ENCODE measurements at regions not wholly inside any gene's neighbourhood (a gene's known extent, or its start where the extent isn't known, plus 50 kb on each side); places are given as distances from the start of the nearest gene placed in this dataset.

DNA sequence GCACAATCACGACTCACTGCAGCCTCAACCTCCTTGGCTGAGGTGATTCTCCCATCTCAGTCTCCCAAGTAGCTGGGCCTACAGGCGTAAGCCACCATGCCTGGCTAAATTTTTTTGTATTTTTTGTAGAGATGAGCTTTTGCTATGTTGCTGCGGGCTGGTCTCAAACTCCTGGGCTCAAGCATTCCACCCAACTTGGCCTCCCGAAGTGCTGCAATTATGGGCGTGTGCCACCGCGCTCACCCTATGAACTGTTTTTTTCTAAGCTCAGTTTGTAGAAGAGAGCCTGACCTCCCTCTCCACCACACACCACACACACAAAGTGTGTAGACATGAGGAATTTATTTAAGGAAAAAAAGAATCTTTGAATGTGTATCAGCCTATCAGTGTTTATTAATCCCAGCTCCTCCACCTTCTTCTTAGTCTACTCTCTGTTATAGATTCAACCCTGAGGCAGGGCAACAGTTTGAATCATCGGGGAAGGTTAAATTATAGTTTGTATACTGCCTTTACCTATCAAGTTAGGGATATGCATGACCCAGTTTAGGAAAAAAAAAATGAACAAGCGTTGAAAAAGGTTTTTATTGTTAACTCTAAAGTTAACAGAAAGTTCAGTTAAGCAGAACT is 74.1 kb downstream of the PLEKHG1 start:
- no peak for DNase-seq
- Mint-ChIP-seq H3K27ac (peak overlapping the region; percentile 14), H3K9me3 (no peaks in the 10 kb centered on the region), H3K4me3 (no peak overlapping the region), H3K27me3 (no peaks in the 10 kb centered on the region), H3K4me1 (peaks cover 53% of the 10 kb centered on the region), H3K36me3 (ENCODE audit: low read depth) (peaks cover 58% of the 10 kb centered on the region)
- intact Hi-C loops (cut with micrococcal nuclease), result no loop called here
- ChIA-PET POLR2A (interaction anchor here (0.6 to 1.3 kb wide), 4 partner anchors 41 to 71 kb away, joined by 3 to 10 read pairs (median 3); no protein-coding TSS in a partner anchor), CTCF (no interaction called here)
- ATAC-seq (ENCODE audit: low read depth), result no peak
- TF ChIP-seq CTCF (IDR thresholded peaks at IDR 0.05), result no peak

- Mint-ChIP-seq H3K4me1 (peaks cover 69% of the 10 kb centered on the region), H3K27ac (no peak overlapping the region), H3K9me3 (no peaks in the 10 kb centered on the region), H3K4me3 (no peak overlapping the region), H3K27me3 (no peaks in the 10 kb centered on the region), H3K36me3 (ENCODE audit: low read depth) (peaks cover 54% of the 10 kb centered on the region)
- no peak for TF ChIP-seq CTCF (IDR thresholded peaks at IDR 0.05)
- ATAC-seq (ENCODE audit: low read depth) (no peak), DNase-seq (no peak)
- ChIA-PET CTCF (no interaction called here), POLR2A (no interaction called here)
- intact Hi-C loops (cut with micrococcal nuclease), result no loop called here
These were observed 76.7 kb downstream of the PLEKHG1 start for GRCh38 chr6:150676344-150676743.

- TF ChIP-seq CTCF (IDR thresholded peaks at IDR 0.05), result no peak
- peaks cover 54% of the 10 kb centered on the region for H3K36me3 Mint-ChIP-seq (ENCODE audit: low read depth)
- no peaks in the 10 kb centered on the region for H3K9me3 Mint-ChIP-seq
- no peak overlapping the region for H3K27ac Mint-ChIP-seq
- DNase-seq (no peak), ATAC-seq (ENCODE audit: low read depth) (no peak)
- H3K27me3 Mint-ChIP-seq, result no peaks in the 10 kb centered on the region
- peaks cover 69% of the 10 kb centered on the region for H3K4me1 Mint-ChIP-seq
- no peak overlapping the region for H3K4me3 Mint-ChIP-seq
- ChIA-PET POLR2A (no interaction called here), CTCF (no interaction called here)
- intact Hi-C loops (cut with micrococcal nuclease), result no loop called here
These were observed 77.1 kb downstream of the PLEKHG1 start for GRCh38 chr6:150676772-150677171.

GRCh38 chr6:150680510-150680909 is 80.8 kb downstream of the PLEKHG1 start:
- Mint-ChIP-seq H3K4me3 (no peak overlapping the region), H3K4me1 (peaks cover 71% of the 10 kb centered on the region), H3K9me3 (no peaks in the 10 kb centered on the region), H3K27me3 (no peaks in the 10 kb centered on the region), H3K27ac (peak overlapping the region; percentile 51), H3K36me3 (ENCODE audit: low read depth) (peaks cover 45% of the 10 kb centered on the region)
- ATAC-seq (ENCODE audit: low read depth), result no peak
- ChIA-PET CTCF (interaction anchor here (1.3 to 1.4 kb wide), 2 partner anchors 80 to 262 kb away, joined by 3 to 4 read pairs; no protein-coding TSS in a partner anchor), POLR2A (interaction anchor here (1.1 kb wide), 1 partner anchor 81 kb away, joined by 3 read pairs; no protein-coding TSS in a partner anchor)
- intact Hi-C loops (cut with micrococcal nuclease), result no loop called here
- no peak for TF ChIP-seq CTCF (IDR thresholded peaks at IDR 0.05)
- DNase-seq, result no peak

DNA sequence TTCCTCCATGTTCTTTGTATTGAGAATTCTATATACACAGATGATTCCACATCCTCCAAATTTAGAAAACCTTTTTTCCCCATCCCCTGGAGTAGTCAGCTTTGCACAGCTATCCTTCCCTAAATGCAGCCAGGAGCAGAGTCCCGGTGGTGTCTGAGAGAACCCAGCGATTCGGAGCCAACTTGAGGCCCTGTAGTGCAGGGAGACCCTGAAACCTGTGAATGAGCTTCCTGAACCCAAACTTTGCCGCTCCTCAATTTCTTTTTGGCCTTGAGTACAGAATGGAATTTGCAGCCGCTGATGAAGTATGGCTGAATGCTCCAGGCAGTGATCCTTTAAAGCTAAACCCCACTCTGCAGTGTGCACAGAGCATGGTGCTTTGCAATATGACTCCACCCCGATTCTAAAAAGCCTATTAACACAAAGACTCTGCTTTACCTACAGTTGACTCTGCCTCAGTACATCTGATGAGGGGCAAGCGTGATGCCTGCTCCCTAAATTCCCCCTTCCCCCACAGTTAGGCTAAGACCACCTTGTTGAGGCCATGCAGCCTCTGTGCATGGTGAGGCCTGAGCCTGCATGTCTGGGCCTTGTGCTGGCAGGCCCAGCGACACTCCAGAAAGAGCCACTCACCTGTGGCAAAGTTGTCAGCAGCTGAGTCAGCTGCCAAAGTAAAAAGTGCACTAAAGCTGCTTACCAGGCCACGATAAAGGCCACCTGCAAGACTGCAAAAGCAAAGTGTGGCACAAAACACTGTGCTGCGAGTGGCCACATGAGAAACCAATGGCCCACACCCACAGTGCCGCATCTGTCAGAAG is 82.1 kb downstream of the PLEKHG1 start:
- H3K27ac Mint-ChIP-seq, result peak overlapping the region; percentile 84
- CTCF ChIA-PET, result interaction anchor here (1.0 to 1.4 kb wide), 2 partner anchors 133 to 264 kb away, joined by 4 read pairs; no protein-coding TSS in a partner anchor
- intact Hi-C loops (cut with micrococcal nuclease), result loop anchor here (2.0 kb wide), 1 partner anchor 15 kb away; no protein-coding TSS in a partner anchor

More for the DNA sequence above, 82.1 kb downstream of the PLEKHG1 start:
- TF ChIP-seq CTCF (IDR thresholded peaks at IDR 0.05), result no peak
- H3K36me3 Mint-ChIP-seq (ENCODE audit: low read depth), result peaks cover 39% of the 10 kb centered on the region
- peaks cover 84% of the 10 kb centered on the region for H3K4me1 Mint-ChIP-seq
- ATAC-seq (ENCODE audit: low read depth) (no peak), DNase-seq (no peak)
- peak overlapping the region; percentile 13 for H3K4me3 Mint-ChIP-seq
- no peaks in the 10 kb centered on the region for H3K9me3 Mint-ChIP-seq
- no peaks in the 10 kb centered on the region for H3K27me3 Mint-ChIP-seq
- POLR2A ChIA-PET, result interaction anchor here (0.7 to 7.3 kb wide), 4 partner anchors 40 to 189 kb away, joined by 4 to 62 read pairs (median 4); partner anchors contain the start of gene PLEKHG1
